HFF-Myc (cell line): ENCODE measurements at regions not wholly inside any gene's neighbourhood (a gene's known extent, or its start where the extent isn't known, plus 50 kb on each side); places are given as distances from the start of the nearest gene placed in this dataset.
"Not testable (repeated sequence)": the region's sequence is repeated elsewhere in the genome, so short reads cannot be mapped to it uniquely, and the experiment has no call there.

Source experiments
- DNase-seq: peaks from one replicate; pipeline ENCODE4 v3.0.0-alpha.2; 2011; ENCODE audit warnings: low read depth; ENCODE audit errors: extremely low read depth
- H3K4me3 ChIP-seq: replicated peaks from 2 replicates; pipeline ENCODE4 v1.5.1; 2011; ENCODE audit warnings: low read depth, mild to moderate bottlenecking, control low read depth, low read length
- CTCF ChIP-seq: IDR thresholded peaks from 2 replicates; pipeline ENCODE4 v1.5.1; 2012; ENCODE audit warnings: mild to moderate bottlenecking, low read depth, low read length, control low read depth; ENCODE audit errors: missing control alignments

- no peak for DNase-seq
- no peak overlapping the region for H3K4me3 ChIP-seq
- TF ChIP-seq CTCF: no peak
These were observed 63.7 kb upstream of the HNMT start for GRCh38 chr2:137900421-137901141.

GRCh38 chr2:137910641-137911040 is 53.6 kb upstream of the HNMT start:
- no peak for DNase-seq
- H3K4me3 ChIP-seq: no peak overlapping the region
- TF ChIP-seq CTCF: no peak

GRCh38 chr2:137912371-137912770 is 51.9 kb upstream of the HNMT start:
- DNase-seq: no peak
- H3K4me3 ChIP-seq: no peak overlapping the region
- TF ChIP-seq CTCF: no peak

GRCh38 chr2:137913169-137913568 is 51.1 kb upstream of the HNMT start:
- TF ChIP-seq CTCF: no peak
- H3K4me3 ChIP-seq: no peak overlapping the region
- DNase-seq: no peak

- not testable (repeated sequence) for H3K4me3 ChIP-seq, DNase-seq
These were observed 50.6 kb upstream of the HNMT start for GRCh38 chr2:137913648-137914047.
